MCF 10A (cell line): ENCODE measurements at regions not wholly inside any gene's neighbourhood (a gene's known extent, or its start where the extent isn't known, plus 50 kb on each side); places are given as distances from the start of the nearest gene placed in this dataset.
A peak's percentile ranks its signal among the peaks of the same experiment; 100 is the strongest.

Experiments used
- BruUV-seq: library from RNA; stranded (reverse); fragments of 400-500 nt; replicated peaks from 2 replicates; lab custom pipeline; 2021; lab: Mats Ljungman, UMichigan
- CTCF ChIA-PET: fragments of 300-600 bp; sonication (Branson Sonifier 250); formaldehyde crosslinking; extraction: SDS; loops from one replicate; lab custom pipeline; 2021; ENCODE audit warnings: antibody characterized with exemption, inconsistent platforms; lab: Yijun Ruan, JAX
- POLR2A ChIA-PET: fragments of 300-600, 350-650 bp; sonication (Branson Sonifier 250); formaldehyde crosslinking; extraction: SDS; loops from one replicate; lab custom pipeline; 2020; ENCODE audit warnings: antibody characterized with exemption, inconsistent platforms; lab: Yijun Ruan, JAX
- DNase-seq: peaks from one replicate; pipeline ENCODE4 v3.0.0-alpha.2; 2018; ENCODE audit not compliant: unreplicated experiment
- H3K27ac Mint-ChIP-seq: one replicate; pipeline ENCODE4 v1.8.0; 2022; ENCODE audit warnings: mild to moderate bottlenecking, low read depth, mixed read lengths; ENCODE audit not compliant: unreplicated experiment
- H3K27me3 Mint-ChIP-seq: one replicate; pipeline ENCODE4 v1.8.0; 2022; ENCODE audit warnings: mixed read lengths; ENCODE audit not compliant: insufficient read depth, unreplicated experiment
- H3K36me3 Mint-ChIP-seq: one replicate; pipeline ENCODE4 v1.8.0; 2022; ENCODE audit warnings: mild to moderate bottlenecking, moderate library complexity, mixed read lengths; ENCODE audit not compliant: insufficient read depth, unreplicated experiment
- H3K4me1 Mint-ChIP-seq: one replicate; pipeline ENCODE4 v1.8.0; 2022; ENCODE audit warnings: mixed read lengths; ENCODE audit not compliant: insufficient read depth, unreplicated experiment
- H3K4me3 Mint-ChIP-seq: one replicate; pipeline ENCODE4 v1.8.0; 2022; ENCODE audit warnings: mild to moderate bottlenecking, moderate library complexity, mixed read lengths; ENCODE audit not compliant: unreplicated experiment
- H3K9me3 Mint-ChIP-seq: one replicate; pipeline ENCODE4 v1.8.0; 2022; ENCODE audit warnings: mixed read lengths; ENCODE audit not compliant: unreplicated experiment
- intact Hi-C: fragments of 100-400 bp; cut with micrococcal nuclease; formaldehyde crosslinking; loops from 2 replicates; pipeline ENCODE4 v1.14.1; 2022
- TF ChIP-seq, protein P1 (sequence below): fragments of 200-600 bp; IDR thresholded peaks from one replicate; pipeline ENCODE4 v1.8.0; 2022; ENCODE audit warnings: antibody characterized with exemption, mild to moderate bottlenecking; ENCODE audit not compliant: unreplicated experiment

DNA sequence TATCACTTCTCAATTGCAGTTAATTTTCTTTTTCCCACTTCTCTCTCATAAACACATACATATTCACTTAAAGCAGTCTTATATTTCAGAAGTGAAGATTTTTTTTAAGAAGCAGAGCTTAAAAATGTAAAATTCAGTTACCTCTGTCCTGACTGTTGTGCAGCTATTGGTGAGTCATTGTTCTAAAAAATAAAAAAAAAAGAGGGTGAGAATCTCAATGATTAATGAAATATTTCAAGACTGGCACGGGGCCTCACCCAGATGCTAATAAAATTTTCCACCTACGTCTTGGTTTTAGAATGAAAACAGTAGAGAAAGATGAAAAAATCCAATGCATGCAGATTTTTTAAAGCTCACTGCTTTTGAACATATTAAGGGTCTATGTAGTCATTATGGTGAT, 67.7 kb downstream of the RDH14 start:
- Mint-ChIP-seq H3K9me3 (no peaks in the 10 kb centered on the region), H3K4me3 (no peak overlapping the region), H3K36me3 (no peaks in the 10 kb centered on the region), H3K27me3 (peaks cover 41% of the 10 kb centered on the region), H3K27ac (no peak overlapping the region), H3K4me1 (peaks cover 6% of the 10 kb centered on the region)
- no peak for DNase-seq
- ChIA-PET POLR2A (no interaction called here), CTCF (interaction anchor here (0.7 to 1.6 kb wide), 4 partner anchors 26 to 375 kb away, joined by 3 to 9 read pairs (median 5); no protein-coding TSS in a partner anchor)
- no TSS peak for BruUV-seq
- intact Hi-C loops, result no loop called here
- TF ChIP-seq, protein P1, sequence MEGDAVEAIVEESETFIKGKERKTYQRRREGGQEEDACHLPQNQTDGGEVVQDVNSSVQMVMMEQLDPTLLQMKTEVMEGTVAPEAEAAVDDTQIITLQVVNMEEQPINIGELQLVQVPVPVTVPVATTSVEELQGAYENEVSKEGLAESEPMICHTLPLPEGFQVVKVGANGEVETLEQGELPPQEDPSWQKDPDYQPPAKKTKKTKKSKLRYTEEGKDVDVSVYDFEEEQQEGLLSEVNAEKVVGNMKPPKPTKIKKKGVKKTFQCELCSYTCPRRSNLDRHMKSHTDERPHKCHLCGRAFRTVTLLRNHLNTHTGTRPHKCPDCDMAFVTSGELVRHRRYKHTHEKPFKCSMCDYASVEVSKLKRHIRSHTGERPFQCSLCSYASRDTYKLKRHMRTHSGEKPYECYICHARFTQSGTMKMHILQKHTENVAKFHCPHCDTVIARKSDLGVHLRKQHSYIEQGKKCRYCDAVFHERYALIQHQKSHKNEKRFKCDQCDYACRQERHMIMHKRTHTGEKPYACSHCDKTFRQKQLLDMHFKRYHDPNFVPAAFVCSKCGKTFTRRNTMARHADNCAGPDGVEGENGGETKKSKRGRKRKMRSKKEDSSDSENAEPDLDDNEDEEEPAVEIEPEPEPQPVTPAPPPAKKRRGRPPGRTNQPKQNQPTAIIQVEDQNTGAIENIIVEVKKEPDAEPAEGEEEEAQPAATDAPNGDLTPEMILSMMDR, result no peak

DNA sequence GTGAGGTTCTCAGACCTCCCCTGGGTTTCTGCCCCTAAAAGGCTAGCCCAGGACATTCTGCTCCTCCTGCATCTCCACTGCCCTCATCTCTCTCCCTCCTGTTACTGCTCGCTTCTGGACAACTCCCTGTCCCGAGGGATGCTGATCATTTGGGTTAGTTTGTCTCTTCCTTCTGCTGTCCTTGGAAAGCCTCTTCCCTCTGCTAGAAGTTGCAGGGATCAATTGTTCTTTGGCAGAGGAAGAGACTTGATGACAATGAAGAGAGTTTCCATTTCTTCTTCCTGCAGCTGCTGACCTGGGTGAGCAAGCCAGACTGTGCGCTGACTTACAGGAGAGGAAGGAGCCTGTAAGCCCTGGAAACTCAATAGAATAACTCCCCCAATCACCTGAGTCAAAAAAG, 68.9 kb downstream of the RDH14 start:
- Mint-ChIP-seq H3K4me1 (peaks cover 6% of the 10 kb centered on the region), H3K27ac (no peak overlapping the region), H3K9me3 (no peaks in the 10 kb centered on the region), H3K4me3 (no peak overlapping the region), H3K27me3 (peaks cover 34% of the 10 kb centered on the region), H3K36me3 (no peaks in the 10 kb centered on the region)
- BruUV-seq, result no TSS peak
- ChIA-PET CTCF (interaction anchor here (0.7 to 1.1 kb wide), 2 partner anchors 41 to 103 kb away, joined by 3 to 4 read pairs; no protein-coding TSS in a partner anchor), POLR2A (interaction anchor here (0.5 kb wide), 1 partner anchor 10 kb away, joined by 3 read pairs; no protein-coding TSS in a partner anchor)
- DNase-seq, result no peak
- TF ChIP-seq, protein P1, result no peak
- intact Hi-C loops, result no loop called here

DNA sequence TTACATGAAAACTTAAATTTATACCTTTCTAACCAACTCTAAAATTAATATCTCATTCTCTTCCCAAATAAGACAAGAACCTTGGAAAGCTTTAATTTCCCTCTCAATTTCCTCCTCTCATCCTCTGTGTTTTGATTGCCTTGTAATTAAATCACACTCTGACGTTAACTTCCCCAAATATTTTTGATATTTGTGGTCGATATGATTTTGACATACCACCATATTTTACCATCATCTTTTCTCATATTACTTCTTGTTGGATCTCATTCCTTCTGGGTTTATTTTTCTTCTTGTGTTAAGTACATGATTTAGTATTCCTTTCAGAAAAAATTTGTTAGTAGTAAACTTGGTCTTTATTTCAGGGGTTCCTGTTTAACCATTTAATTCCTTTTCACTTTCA, 69.6 kb downstream of the RDH14 start:
- no TSS peak for BruUV-seq
- POLR2A ChIA-PET, result no interaction called here
- H3K4me3 Mint-ChIP-seq, result no peak overlapping the region
- TF ChIP-seq, protein P1, result no peak
- H3K27me3 Mint-ChIP-seq, result peaks cover 28% of the 10 kb centered on the region
- H3K9me3 Mint-ChIP-seq, result no peaks in the 10 kb centered on the region
- intact Hi-C loops, result no loop called here
- peaks cover 6% of the 10 kb centered on the region for H3K4me1 Mint-ChIP-seq
- no peaks in the 10 kb centered on the region for H3K36me3 Mint-ChIP-seq
- CTCF ChIA-PET, result interaction anchor here (1.1 kb wide), 1 partner anchor 103 kb away, joined by 3 read pairs; no protein-coding TSS in a partner anchor
- peak overlapping the region; percentile 3 for H3K27ac Mint-ChIP-seq
- no peak for DNase-seq

DNA sequence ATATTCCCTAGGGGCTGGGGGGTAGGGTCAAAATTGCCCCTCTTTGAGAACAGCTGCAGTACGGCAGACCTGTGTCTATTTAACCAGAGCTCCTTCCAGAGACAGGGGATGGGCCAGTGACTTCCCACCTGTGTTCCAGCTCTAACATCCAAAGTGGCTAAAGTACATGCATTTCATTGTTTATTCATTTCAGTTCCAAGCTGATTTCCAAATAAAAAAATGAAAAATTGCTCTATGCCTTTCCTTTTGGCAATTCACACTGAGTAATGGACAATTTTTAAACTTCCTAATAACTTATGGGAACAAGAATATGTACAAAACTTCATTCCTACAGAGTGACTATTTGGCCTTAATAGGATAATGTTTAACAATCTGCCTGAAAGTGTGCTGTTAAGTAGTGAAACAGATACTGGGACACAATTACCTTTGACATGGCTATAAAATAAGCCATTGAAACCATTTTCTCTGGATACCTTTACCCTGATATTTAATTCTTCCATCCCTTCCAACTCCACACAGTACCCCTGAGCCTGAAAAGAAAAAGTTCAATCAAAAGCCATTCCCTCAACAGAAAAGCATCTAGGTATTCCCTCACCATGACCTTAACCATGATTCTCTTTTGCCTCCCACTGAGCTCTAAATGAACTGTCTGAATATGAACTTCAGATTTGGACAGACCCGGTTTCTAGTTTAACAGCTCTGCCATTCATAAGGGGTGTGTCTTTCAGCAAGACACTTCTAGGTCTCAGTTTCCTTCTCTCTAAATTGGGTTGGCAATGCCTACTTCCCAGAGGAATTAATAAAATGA, 73.1 kb downstream of the RDH14 start:
- no peak for DNase-seq
- POLR2A ChIA-PET, result no interaction called here
- CTCF ChIA-PET, result interaction anchor here (1.1 to 1.2 kb wide), 2 partner anchors 23 to 33 kb away, joined by 3 read pairs; no protein-coding TSS in a partner anchor

More for the DNA sequence above, 73.1 kb downstream of the RDH14 start:
- H3K9me3 Mint-ChIP-seq, result no peaks in the 10 kb centered on the region
- no peaks in the 10 kb centered on the region for H3K36me3 Mint-ChIP-seq
- no peak overlapping the region for H3K4me3 Mint-ChIP-seq
- BruUV-seq, result no TSS peak
- intact Hi-C loops, result no loop called here
- H3K27me3 Mint-ChIP-seq, result peaks cover 12% of the 10 kb centered on the region
- TF ChIP-seq, protein P1, result no peak
- peaks cover 5% of the 10 kb centered on the region for H3K4me1 Mint-ChIP-seq
- H3K27ac Mint-ChIP-seq, result no peak overlapping the region
